CD14-positive monocyte (primary cell): ENCODE measurements at regions not wholly inside any gene's neighbourhood (a gene's known extent, or its start where the extent isn't known, plus 50 kb on each side); places are given as distances from the start of the nearest gene placed in this dataset.

Experiments
- DNase-seq, 3 donors: peaks; one replicate each; pipeline ENCODE4 v3.0.0-alpha.2; 2011 to 2022
- H2AFZ ChIP-seq: 2 replicates; pipeline ENCODE4 v1.6.0; 2012; ENCODE audit warnings: mild to moderate bottlenecking, low read depth, low read length, inconsistent platforms; ENCODE audit not compliant: insufficient read depth, poor library complexity, severe bottlenecking
- H3K27ac ChIP-seq, 2 donors: 1 replicate in 1 of 2; 2 replicates in 1 of 2; pipeline ENCODE4 v1.5.1; 2012 to 2013; ENCODE audit warnings: low read length in 2 of 2, control low read depth in 1 of 2, inconsistent platforms in 1 of 2, low read depth in 1 of 2, mild to moderate bottlenecking in 1 of 2
- H3K27me3 ChIP-seq, 2 donors: one replicate each; pipeline versions ENCODE4 v1.6.0 to v1.6.1; 2011 to 2013; ENCODE audit warnings: low read length in 2 of 2; ENCODE audit not compliant: control insufficient read depth in 2 of 2, insufficient read depth in 2 of 2
- H3K36me3 ChIP-seq, 2 donors: replicated peaks in 1 of 2; 1 replicate in 1 of 2; 2 replicates in 1 of 2; pipeline versions ENCODE4 v1.5.1 to v1.6.1; 2012 to 2013; ENCODE audit warnings: low read length in 2 of 2, control low read depth in 1 of 2, inconsistent platforms in 1 of 2, mild to moderate bottlenecking in 1 of 2; ENCODE audit not compliant: insufficient read depth in 2 of 2, control insufficient read depth in 1 of 2
- H3K4me1 ChIP-seq, 2 donors: 1 replicate in 1 of 2; 2 replicates in 1 of 2; pipeline versions ENCODE4 v1.5.1 to v1.6.1; 2012 to 2013; ENCODE audit warnings: low read length in 2 of 2, control low read depth in 1 of 2, inconsistent platforms in 1 of 2, mild to moderate bottlenecking in 1 of 2, moderate library complexity in 1 of 2; ENCODE audit not compliant: insufficient read depth in 2 of 2, control insufficient read depth in 1 of 2
- H3K4me2 ChIP-seq: replicated peaks from 2 replicates; pipeline ENCODE3; 2012; ENCODE audit warnings: low read length, moderate library complexity, mild to moderate bottlenecking; ENCODE audit not compliant: poor library complexity, severe bottlenecking; ENCODE audit errors: extremely low read depth
- H3K4me3 ChIP-seq, 3 experiments: fragments of 200-600 bp in 1 of 3; sonication (generic) in 1 of 3; replicated peaks in 1 of 3; 1 replicate in 2 of 3; 2 replicates in 1 of 3; pipeline ENCODE4 v1.5.1; 2011 to 2013; ENCODE audit warnings: low read length in 3 of 3, mild to moderate bottlenecking in 3 of 3, control low read depth in 2 of 3, low read depth in 2 of 3, inconsistent platforms in 1 of 3, moderate library complexity in 1 of 3
- H3K79me2 ChIP-seq: 2 replicates; pipeline ENCODE4 v1.6.0; 2012; ENCODE audit warnings: mild to moderate bottlenecking, control low read depth, inconsistent platforms, low read length, moderate library complexity; ENCODE audit not compliant: insufficient read depth
- H3K9ac ChIP-seq: 2 replicates; pipeline ENCODE4 v1.6.0; 2017; ENCODE audit warnings: low read length, mild to moderate bottlenecking; ENCODE audit not compliant: insufficient read depth, poor library complexity, severe bottlenecking
- H3K9me3 ChIP-seq, 2 donors: replicated peaks in 1 of 2; 1 replicate in 1 of 2; 2 replicates in 1 of 2; pipeline versions ENCODE4 v1.5.1 to v1.6.1; 2012 to 2013; ENCODE audit warnings: low read length in 2 of 2, control low read depth in 1 of 2; ENCODE audit not compliant: control insufficient read depth in 1 of 2, insufficient read depth in 1 of 2
- H4K20me1 ChIP-seq: 2 replicates; pipeline ENCODE4 v1.6.0; 2012; ENCODE audit warnings: mild to moderate bottlenecking, low read length, control low read depth, moderate library complexity; ENCODE audit not compliant: insufficient read depth
- H3K27ac Mint-ChIP-seq, 7 donors: one replicate each; pipeline ENCODE4 v1.8.0; 2020; ENCODE audit warnings: mild to moderate bottlenecking in 7 of 7, mixed read lengths in 7 of 7, moderate library complexity in 6 of 7, inconsistent platforms in 2 of 7
- H3K27me3 Mint-ChIP-seq, 3 donors: one replicate each; pipeline ENCODE4 v1.8.0; 2021 to 2022; ENCODE audit warnings: low read depth in 3 of 3, mild to moderate bottlenecking in 3 of 3, mixed read lengths in 3 of 3, moderate library complexity in 3 of 3, inconsistent platforms in 1 of 3
- H3K36me3 Mint-ChIP-seq, 2 donors: one replicate each; pipeline ENCODE4 v1.8.0; 2020; ENCODE audit warnings: mixed read lengths in 2 of 2, inconsistent platforms in 1 of 2, mild to moderate bottlenecking in 1 of 2
- H3K4me1 Mint-ChIP-seq: one replicate; pipeline ENCODE4 v1.8.0; 2020; ENCODE audit warnings: mild to moderate bottlenecking, mixed read lengths
- H3K4me3 Mint-ChIP-seq, 2 donors: one replicate each; pipeline ENCODE4 v1.8.0; 2020; ENCODE audit warnings: mild to moderate bottlenecking in 2 of 2, mixed read lengths in 2 of 2, moderate library complexity in 1 of 2
- H3K9me3 Mint-ChIP-seq, 7 donors: one replicate each; pipeline ENCODE4 v1.8.0; 2020 to 2022; ENCODE audit warnings: mixed read lengths in 7 of 7, mild to moderate bottlenecking in 6 of 7, moderate library complexity in 6 of 7, inconsistent platforms in 2 of 7
- WGBS: methylation state at CpG from one replicate; pipeline ENCODE4 v1.1.5; 2013; ENCODE audit warnings: missing lambda C conversion rate; ENCODE audit not compliant: insufficient coverage; 5-methylcytosine and 5-hydroxymethylcytosine counted together
- intact Hi-C, 2 donors: fragments of 100-400 bp; cut with micrococcal nuclease; formaldehyde crosslinking; loops; one replicate each; pipeline versions ENCODE4 v1.15.0 to v1.15.1; 2023
- TF ChIP-seq, protein P1 (sequence below): fragments of 200-600 bp; IDR thresholded peaks from one replicate; pipeline ENCODE4 v1.8.0; 2022; ENCODE audit warnings: antibody characterized with exemption, mild to moderate bottlenecking

DNA sequence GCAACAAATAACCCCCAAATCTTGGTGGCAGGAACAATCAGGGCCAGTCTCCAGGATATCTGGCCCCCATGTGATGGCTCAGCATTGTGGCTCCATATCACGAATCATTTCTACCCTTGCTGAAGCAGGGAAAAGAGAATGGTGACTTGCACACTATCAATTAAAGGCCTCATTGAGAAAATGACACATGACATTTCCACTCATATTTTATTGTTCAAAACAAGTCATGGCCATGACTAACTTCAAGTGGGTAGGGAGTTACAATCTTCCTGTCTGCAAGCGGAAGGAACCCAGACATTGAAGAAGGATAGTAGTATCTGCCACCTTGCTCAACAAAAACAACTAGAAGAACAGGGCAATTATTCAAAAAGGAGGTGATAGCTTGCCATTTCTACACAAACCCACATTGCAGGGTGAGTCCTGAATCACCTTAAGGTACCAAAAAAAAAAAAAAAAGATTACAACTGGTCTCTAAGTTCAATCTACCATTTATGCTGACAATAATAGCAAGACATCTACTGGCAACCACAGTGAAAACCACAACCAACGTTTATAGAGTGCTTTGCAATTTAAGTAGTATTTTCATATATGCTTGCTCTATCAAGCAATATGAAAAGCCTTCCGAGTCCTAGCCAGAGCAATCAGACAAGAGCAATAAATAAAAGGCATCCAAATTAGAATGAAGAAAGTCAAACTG, 186.7 kb upstream of the DAPK1 start:
- no peaks in the 10 kb centered on the region for H4K20me1 ChIP-seq
- 100% methylated on average over 1 of the region's 4 CpGs for WGBS
- no peaks in the 10 kb centered on the region for H3K36me3 ChIP-seq
- H3K27ac ChIP-seq: no peak overlapping the region
- peaks cover 0 to 3% of the 10 kb centered on the region in 2 donors for H3K9me3 ChIP-seq
- TF ChIP-seq, protein P1, sequence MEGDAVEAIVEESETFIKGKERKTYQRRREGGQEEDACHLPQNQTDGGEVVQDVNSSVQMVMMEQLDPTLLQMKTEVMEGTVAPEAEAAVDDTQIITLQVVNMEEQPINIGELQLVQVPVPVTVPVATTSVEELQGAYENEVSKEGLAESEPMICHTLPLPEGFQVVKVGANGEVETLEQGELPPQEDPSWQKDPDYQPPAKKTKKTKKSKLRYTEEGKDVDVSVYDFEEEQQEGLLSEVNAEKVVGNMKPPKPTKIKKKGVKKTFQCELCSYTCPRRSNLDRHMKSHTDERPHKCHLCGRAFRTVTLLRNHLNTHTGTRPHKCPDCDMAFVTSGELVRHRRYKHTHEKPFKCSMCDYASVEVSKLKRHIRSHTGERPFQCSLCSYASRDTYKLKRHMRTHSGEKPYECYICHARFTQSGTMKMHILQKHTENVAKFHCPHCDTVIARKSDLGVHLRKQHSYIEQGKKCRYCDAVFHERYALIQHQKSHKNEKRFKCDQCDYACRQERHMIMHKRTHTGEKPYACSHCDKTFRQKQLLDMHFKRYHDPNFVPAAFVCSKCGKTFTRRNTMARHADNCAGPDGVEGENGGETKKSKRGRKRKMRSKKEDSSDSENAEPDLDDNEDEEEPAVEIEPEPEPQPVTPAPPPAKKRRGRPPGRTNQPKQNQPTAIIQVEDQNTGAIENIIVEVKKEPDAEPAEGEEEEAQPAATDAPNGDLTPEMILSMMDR: no peak
- no peak overlapping the region for H3K9ac ChIP-seq
- no peak overlapping the region for H3K4me3 ChIP-seq
- Mint-ChIP-seq H3K27ac (no peak overlapping the region), H3K27me3 (peaks cover 7 to 16% (median 9%) of the 10 kb centered on the region in 3 donors), H3K4me1 (no peaks in the 10 kb centered on the region), H3K36me3 (no peaks in the 10 kb centered on the region), H3K4me3 (no peak overlapping the region), H3K9me3 (peaks cover 0 to 5% (median 1%) of the 10 kb centered on the region in 7 donors)
- intact Hi-C loops: no loop called here
- no peak for DNase-seq
- H3K4me1 ChIP-seq: no peaks in the 10 kb centered on the region
- no peaks in the 10 kb centered on the region for H3K27me3 ChIP-seq
- no peak overlapping the region for H3K4me2 ChIP-seq
- H2AFZ ChIP-seq: no peak overlapping the region
- no peaks in the 10 kb centered on the region for H3K79me2 ChIP-seq

DNA sequence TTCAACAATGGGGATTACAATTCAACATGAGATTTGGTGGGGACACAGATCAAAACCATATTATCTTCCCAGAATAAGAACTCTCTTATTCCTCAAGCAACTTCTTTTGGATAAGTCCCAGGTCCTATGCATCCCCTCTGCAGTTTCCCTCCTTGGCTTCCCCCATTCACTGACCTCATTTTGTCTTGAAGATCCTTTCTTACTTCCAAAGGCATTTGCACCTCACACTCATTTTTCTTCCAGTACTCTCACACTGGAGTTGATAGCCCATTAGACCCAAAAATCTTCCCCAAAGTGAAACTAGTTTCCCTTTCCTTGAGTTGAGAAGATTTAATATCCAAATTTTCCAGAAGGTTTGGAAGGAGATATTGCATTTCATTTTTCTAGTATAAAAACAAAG, 178.0 kb upstream of the DAPK1 start:
- intact Hi-C loops: loop anchor here (5.0 to 10.0 kb wide), 5 partner anchors 682 to 1117 kb away; no protein-coding TSS in a partner anchor
- no peaks in the 10 kb centered on the region for H3K36me3 Mint-ChIP-seq

More for the DNA sequence above, 178.0 kb upstream of the DAPK1 start:
- Histone ChIP-seq H2AFZ (no peak overlapping the region), H3K4me1 (no peaks in the 10 kb centered on the region), H3K9me3 (peaks cover 0 to 3% of the 10 kb centered on the region in 2 donors), H4K20me1 (no peaks in the 10 kb centered on the region), H3K36me3 (no peaks in the 10 kb centered on the region), H3K79me2 (no peaks in the 10 kb centered on the region), H3K27ac (no peak overlapping the region), H3K9ac (no peak overlapping the region), H3K27me3 (no peaks in the 10 kb centered on the region), H3K4me2 (no peak overlapping the region), H3K4me3 (no peak overlapping the region)
- Mint-ChIP-seq H3K27ac (no peak overlapping the region), H3K9me3 (peaks cover 0 to 4% (median 0%) of the 10 kb centered on the region in 7 donors), H3K27me3 (peaks cover 5 to 6% (median 5%) of the 10 kb centered on the region in 3 donors), H3K4me3 (no peak overlapping the region), H3K4me1 (no peaks in the 10 kb centered on the region)
- TF ChIP-seq, protein P1: no peak
- DNase-seq: no peak
